ENCODE measurements at regions not wholly inside any gene's neighbourhood (a gene's known extent, or its start where the extent isn't known, plus 50 kb on each side); places are given as distances from the start of the nearest gene placed in this dataset.

DNA sequence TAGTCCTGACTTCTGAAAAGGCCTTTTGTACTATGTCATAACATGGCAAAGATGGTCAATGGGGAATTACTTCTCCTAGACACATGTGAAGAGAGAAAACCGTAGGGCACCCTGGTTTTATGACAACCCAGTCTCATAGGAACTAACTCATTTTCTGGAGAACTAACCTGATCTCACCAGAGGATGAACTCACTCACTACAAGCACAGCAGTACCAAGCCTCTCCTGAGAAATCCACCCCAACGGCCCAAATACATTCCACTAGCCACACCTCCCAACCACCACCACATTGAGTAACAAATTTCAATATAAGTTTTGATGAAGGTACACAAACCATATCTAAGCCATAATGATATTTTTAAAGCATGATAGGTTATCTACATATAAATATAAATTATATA lies 909.3 kb upstream of the CDH10 start:
- ATAC-seq = no peak
- TF ChIP-seq RARB (CRISPR knock-in tag; IDR thresholded peaks at IDR 0.05) (no peak), CREB5 (CRISPR knock-in tag; IDR thresholded peaks at IDR 0.05; ENCODE audit: low read depth) (no peak), ZFP30 (CRISPR knock-in tag; IDR thresholded peaks at IDR 0.05) (no peak), TOX (CRISPR knock-in tag; IDR thresholded peaks at IDR 0.05; ENCODE audit: borderline replicate concordance) (no peak), OSR1 (CRISPR knock-in tag; IDR thresholded peaks at IDR 0.05) (no peak), ESRRG (CRISPR knock-in tag; IDR thresholded peaks at IDR 0.05) (no peak), ZFP3 (CRISPR knock-in tag; IDR thresholded peaks at IDR 0.05) (no peak)
- TF ChIP-seq, protein P1, sequence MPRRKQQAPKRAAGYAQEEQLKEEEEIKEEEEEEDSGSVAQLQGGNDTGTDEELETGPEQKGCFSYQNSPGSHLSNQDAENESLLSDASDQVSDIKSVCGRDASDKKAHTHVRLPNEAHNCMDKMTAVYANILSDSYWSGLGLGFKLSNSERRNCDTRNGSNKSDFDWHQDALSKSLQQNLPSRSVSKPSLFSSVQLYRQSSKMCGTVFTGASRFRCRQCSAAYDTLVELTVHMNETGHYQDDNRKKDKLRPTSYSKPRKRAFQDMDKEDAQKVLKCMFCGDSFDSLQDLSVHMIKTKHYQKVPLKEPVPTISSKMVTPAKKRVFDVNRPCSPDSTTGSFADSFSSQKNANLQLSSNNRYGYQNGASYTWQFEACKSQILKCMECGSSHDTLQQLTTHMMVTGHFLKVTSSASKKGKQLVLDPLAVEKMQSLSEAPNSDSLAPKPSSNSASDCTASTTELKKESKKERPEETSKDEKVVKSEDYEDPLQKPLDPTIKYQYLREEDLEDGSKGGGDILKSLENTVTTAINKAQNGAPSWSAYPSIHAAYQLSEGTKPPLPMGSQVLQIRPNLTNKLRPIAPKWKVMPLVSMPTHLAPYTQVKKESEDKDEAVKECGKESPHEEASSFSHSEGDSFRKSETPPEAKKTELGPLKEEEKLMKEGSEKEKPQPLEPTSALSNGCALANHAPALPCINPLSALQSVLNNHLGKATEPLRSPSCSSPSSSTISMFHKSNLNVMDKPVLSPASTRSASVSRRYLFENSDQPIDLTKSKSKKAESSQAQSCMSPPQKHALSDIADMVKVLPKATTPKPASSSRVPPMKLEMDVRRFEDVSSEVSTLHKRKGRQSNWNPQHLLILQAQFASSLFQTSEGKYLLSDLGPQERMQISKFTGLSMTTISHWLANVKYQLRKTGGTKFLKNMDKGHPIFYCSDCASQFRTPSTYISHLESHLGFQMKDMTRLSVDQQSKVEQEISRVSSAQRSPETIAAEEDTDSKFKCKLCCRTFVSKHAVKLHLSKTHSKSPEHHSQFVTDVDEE (CRISPR knock-in tag; IDR thresholded peaks at IDR 0.05) = no peak
- TF ChIP-seq, protein P2, sequence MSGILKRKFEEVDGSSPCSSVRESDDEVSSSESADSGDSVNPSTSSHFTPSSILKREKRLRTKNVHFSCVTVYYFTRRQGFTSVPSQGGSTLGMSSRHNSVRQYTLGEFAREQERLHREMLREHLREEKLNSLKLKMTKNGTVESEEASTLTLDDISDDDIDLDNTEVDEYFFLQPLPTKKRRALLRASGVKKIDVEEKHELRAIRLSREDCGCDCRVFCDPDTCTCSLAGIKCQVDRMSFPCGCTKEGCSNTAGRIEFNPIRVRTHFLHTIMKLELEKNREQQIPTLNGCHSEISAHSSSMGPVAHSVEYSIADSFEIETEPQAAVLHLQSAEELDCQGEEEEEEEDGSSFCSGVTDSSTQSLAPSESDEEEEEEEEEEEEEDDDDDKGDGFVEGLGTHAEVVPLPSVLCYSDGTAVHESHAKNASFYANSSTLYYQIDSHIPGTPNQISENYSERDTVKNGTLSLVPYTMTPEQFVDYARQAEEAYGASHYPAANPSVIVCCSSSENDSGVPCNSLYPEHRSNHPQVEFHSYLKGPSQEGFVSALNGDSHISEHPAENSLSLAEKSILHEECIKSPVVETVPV (CRISPR knock-in tag; IDR thresholded peaks at IDR 0.05) = no peak
- TF ChIP-seq, protein P3, sequence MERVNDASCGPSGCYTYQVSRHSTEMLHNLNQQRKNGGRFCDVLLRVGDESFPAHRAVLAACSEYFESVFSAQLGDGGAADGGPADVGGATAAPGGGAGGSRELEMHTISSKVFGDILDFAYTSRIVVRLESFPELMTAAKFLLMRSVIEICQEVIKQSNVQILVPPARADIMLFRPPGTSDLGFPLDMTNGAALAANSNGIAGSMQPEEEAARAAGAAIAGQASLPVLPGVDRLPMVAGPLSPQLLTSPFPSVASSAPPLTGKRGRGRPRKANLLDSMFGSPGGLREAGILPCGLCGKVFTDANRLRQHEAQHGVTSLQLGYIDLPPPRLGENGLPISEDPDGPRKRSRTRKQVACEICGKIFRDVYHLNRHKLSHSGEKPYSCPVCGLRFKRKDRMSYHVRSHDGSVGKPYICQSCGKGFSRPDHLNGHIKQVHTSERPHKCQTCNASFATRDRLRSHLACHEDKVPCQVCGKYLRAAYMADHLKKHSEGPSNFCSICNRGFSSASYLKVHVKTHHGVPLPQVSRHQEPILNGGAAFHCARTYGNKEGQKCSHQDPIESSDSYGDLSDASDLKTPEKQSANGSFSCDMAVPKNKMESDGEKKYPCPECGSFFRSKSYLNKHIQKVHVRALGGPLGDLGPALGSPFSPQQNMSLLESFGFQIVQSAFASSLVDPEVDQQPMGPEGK (CRISPR knock-in tag; IDR thresholded peaks at IDR 0.05; ENCODE audit: borderline replicate concordance) = no peak

DNA sequence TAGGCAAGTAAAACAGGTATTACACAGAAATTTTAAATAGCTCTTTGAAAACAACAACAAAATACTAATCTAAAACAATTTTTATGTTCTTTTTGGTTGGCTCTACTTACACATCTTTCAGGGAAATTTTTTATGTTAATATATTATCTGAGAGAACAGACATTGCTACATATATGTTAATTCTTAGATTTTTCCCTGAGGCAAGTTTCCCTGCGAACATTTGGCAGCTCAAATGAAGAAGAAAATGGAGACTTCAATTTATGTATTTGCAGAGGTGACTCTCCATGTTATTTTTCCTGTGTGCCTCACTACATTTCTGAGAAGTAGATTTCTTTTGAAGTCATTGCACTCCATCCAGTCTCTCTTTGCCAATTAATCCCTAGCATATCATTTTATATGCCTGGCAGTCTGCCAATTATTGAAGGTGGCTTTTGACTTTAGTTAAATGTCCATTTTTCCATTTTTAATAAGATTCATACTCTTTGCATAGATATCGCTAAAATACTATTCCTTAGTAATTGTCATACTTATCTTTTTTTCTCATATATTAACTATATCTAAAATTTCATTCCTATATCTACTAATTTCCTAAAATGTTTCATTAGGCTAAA lies 908.2 kb upstream of the CDH10 start:
- no peak for ATAC-seq

DNA sequence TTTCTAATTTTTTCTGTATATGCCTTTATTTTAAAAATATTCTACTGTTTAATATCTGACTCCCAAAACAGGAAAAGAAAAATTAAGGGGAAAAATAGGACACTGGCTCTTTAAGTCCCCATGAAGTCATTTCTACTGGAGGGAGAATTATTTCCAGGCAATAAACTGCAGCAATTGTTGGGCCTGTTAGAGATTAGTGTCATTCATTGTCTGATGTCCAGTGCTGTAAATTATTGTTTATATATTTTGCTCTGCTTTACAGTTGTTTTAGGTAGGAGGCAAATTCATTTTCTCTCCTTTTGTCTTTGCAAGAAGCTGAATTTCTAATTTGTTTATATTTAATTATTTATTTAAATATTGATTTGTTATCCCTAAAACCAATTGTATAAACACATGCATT lies 906.0 kb upstream of the CDH10 start:
- ATAC-seq = no peak
- TF ChIP-seq, protein P1 (CRISPR knock-in tag; IDR thresholded peaks at IDR 0.05) = no peak
- no peak for TF ChIP-seq ZNF8 (CRISPR knock-in tag; IDR thresholded peaks at IDR 0.05)

More for the DNA sequence above, 908.2 kb upstream of the CDH10 start:
- no peak for TF ChIP-seq ZNF8 (CRISPR knock-in tag; IDR thresholded peaks at IDR 0.05)
- no peak for TF ChIP-seq ZNF70 (CRISPR knock-in tag; IDR thresholded peaks at IDR 0.05)
- TF ChIP-seq ISL1 (CRISPR knock-in tag; IDR thresholded peaks at IDR 0.05) = no peak
- TF ChIP-seq ESRRG (CRISPR knock-in tag; IDR thresholded peaks at IDR 0.05) = no peak
- no peak for TF ChIP-seq ZC3H10 (CRISPR knock-in tag; IDR thresholded peaks at IDR 0.05)
- no peak for TF ChIP-seq BACH2 (CRISPR knock-in tag; IDR thresholded peaks at IDR 0.05; ENCODE audit: borderline replicate concordance)
- TF ChIP-seq RARB (CRISPR knock-in tag; IDR thresholded peaks at IDR 0.05) = no peak
- TF ChIP-seq, protein P2 (CRISPR knock-in tag; IDR thresholded peaks at IDR 0.05) = no peak
- TF ChIP-seq TCF4 (CRISPR knock-in tag; IDR thresholded peaks at IDR 0.05; ENCODE audit: borderline replicate concordance) = no peak
- no peak for TF ChIP-seq SNAI2 (CRISPR knock-in tag; IDR thresholded peaks at IDR 0.05)
- no peak for TF ChIP-seq OSR1 (CRISPR knock-in tag; IDR thresholded peaks at IDR 0.05)

Data from SK-N-SH treated with all-trans-retinoic acid at 6 μM for 48 hours (cell line).